ENCODE measurements at regions not wholly inside any gene's neighbourhood (a gene's known extent, or its start where the extent isn't known, plus 50 kb on each side); places are given as distances from the start of the nearest gene placed in this dataset.

- TF ChIP-seq EP300 (IDR thresholded peaks at IDR 0.05) (no peak), POLR2A (IDR thresholded peaks at IDR 0.05) (no peak), CTCF (IDR thresholded peaks at IDR 0.05) (no peak)
Measured at GRCh38 chr2:65786765-65787164, 354.4 kb upstream of the SPRED2 start.

All from suprapubic skin (tissue), 3 donors.